ENCODE measurements at regions not wholly inside any gene's neighbourhood (a gene's known extent, or its start where the extent isn't known, plus 50 kb on each side); places are given as distances from the start of the nearest gene placed in this dataset.

- no TSS peak for BruUV-seq (replicated peaks)
- POLR2A ChIA-PET (ENCODE audit: unreplicated experiment), result no interaction called here
- H2AFZ ChIP-seq, result no peak overlapping the region
- intact Hi-C loops (cut with micrococcal nuclease; ENCODE audit: unreplicated experiment), result no loop called here
- H3K9me3 ChIP-seq (ENCODE audit: insufficient read depth, low read depth), result no peaks in the 10 kb centered on the region
- no peak overlapping the region for H3K27ac ChIP-seq
- no peaks in the 10 kb centered on the region for H4K20me1 ChIP-seq (ENCODE audit: insufficient read depth)
- H3F3A ChIP-seq (ENCODE audit: insufficient read depth, low read depth), result no peaks in the 10 kb centered on the region
- H3K4me3 ChIP-seq, result no peak overlapping the region
- DNase-seq, result no peak
- H3K4me1 ChIP-seq (replicated peaks; ENCODE audit: insufficient read depth), result no peaks in the 10 kb centered on the region
- H3K9me2 ChIP-seq (ENCODE audit: insufficient read depth), result no peaks in the 10 kb centered on the region
- H3K27me3 ChIP-seq (ENCODE audit: insufficient read depth, low read depth), result no peaks in the 10 kb centered on the region
- no peak for TF ChIP-seq CTCF (conservative IDR thresholded peaks at IDR 0.05)
- no peak for TF ChIP-seq EZH2 (IDR thresholded peaks at IDR 0.05; ENCODE audit: low read depth)
- no peaks in the 10 kb centered on the region for H3K79me2 ChIP-seq (ENCODE audit: low read depth)
- CTCF ChIA-PET, result no interaction called here
- H3K36me3 ChIP-seq (ENCODE audit: low read depth), result no peaks in the 10 kb centered on the region
- no peak overlapping the region for H3K4me2 ChIP-seq
Measured at GRCh38 chr5:67306965-67307607, 110.5 kb upstream of the CD180 start.

- ChIA-PET CTCF (no interaction called here), POLR2A (ENCODE audit: unreplicated experiment) (no interaction called here)
Measured at GRCh38 chr5:67305913-67306710, 109.5 kb upstream of the CD180 start.

GRCh38 chr5:67305401-67305800 is 108.8 kb upstream of the CD180 start:
- Histone ChIP-seq H3K27me3 (ENCODE audit: insufficient read depth, low read depth) (no peaks in the 10 kb centered on the region), H4K20me1 (ENCODE audit: insufficient read depth) (no peaks in the 10 kb centered on the region), H3K27ac (no peak overlapping the region), H3K79me2 (ENCODE audit: low read depth) (no peaks in the 10 kb centered on the region), H3K9me3 (ENCODE audit: insufficient read depth, low read depth) (no peaks in the 10 kb centered on the region), H2AFZ (no peak overlapping the region), H3K9me2 (ENCODE audit: insufficient read depth) (no peaks in the 10 kb centered on the region), H3K4me3 (no peak overlapping the region), H3K4me1 (replicated peaks; ENCODE audit: insufficient read depth) (no peaks in the 10 kb centered on the region), H3K36me3 (ENCODE audit: low read depth) (no peaks in the 10 kb centered on the region), H3K4me2 (no peak overlapping the region), H3F3A (ENCODE audit: insufficient read depth, low read depth) (no peaks in the 10 kb centered on the region)
- CTCF ChIA-PET, result no interaction called here
- intact Hi-C loops (cut with micrococcal nuclease; ENCODE audit: unreplicated experiment), result no loop called here
- POLR2A ChIA-PET (ENCODE audit: unreplicated experiment), result no interaction called here
- BruUV-seq (replicated peaks), result no TSS peak
- TF ChIP-seq CTCF (conservative IDR thresholded peaks at IDR 0.05) (no peak), EZH2 (IDR thresholded peaks at IDR 0.05; ENCODE audit: low read depth) (no peak)
- no peak for DNase-seq

More at GRCh38 chr5:67305913-67306710, 109.5 kb upstream of the CD180 start:
- Histone ChIP-seq H3K27ac (no peak overlapping the region), H3K4me3 (no peak overlapping the region), H3K36me3 (ENCODE audit: low read depth) (no peaks in the 10 kb centered on the region), H3K27me3 (ENCODE audit: insufficient read depth, low read depth) (no peaks in the 10 kb centered on the region), H4K20me1 (ENCODE audit: insufficient read depth) (no peaks in the 10 kb centered on the region), H2AFZ (no peak overlapping the region), H3K9me2 (ENCODE audit: insufficient read depth) (no peaks in the 10 kb centered on the region), H3K4me2 (no peak overlapping the region), H3K79me2 (ENCODE audit: low read depth) (no peaks in the 10 kb centered on the region), H3K4me1 (replicated peaks; ENCODE audit: insufficient read depth) (no peaks in the 10 kb centered on the region), H3F3A (ENCODE audit: insufficient read depth, low read depth) (no peaks in the 10 kb centered on the region), H3K9me3 (ENCODE audit: insufficient read depth, low read depth) (no peaks in the 10 kb centered on the region)
- no TSS peak for BruUV-seq (replicated peaks)
- TF ChIP-seq EZH2 (IDR thresholded peaks at IDR 0.05; ENCODE audit: low read depth) (no peak), CTCF (conservative IDR thresholded peaks at IDR 0.05) (no peak)
- intact Hi-C loops (cut with micrococcal nuclease; ENCODE audit: unreplicated experiment), result no loop called here
- DNase-seq, result no peak
